ENCODE measurements at regions not wholly inside any gene's neighbourhood (a gene's known extent, or its start where the extent isn't known, plus 50 kb on each side); places are given as distances from the start of the nearest gene placed in this dataset.
"Not testable (repeated sequence)": the region's sequence is repeated elsewhere in the genome, so short reads cannot be mapped to it uniquely, and the experiment has no call there.

- TF ChIP-seq, protein P1, sequence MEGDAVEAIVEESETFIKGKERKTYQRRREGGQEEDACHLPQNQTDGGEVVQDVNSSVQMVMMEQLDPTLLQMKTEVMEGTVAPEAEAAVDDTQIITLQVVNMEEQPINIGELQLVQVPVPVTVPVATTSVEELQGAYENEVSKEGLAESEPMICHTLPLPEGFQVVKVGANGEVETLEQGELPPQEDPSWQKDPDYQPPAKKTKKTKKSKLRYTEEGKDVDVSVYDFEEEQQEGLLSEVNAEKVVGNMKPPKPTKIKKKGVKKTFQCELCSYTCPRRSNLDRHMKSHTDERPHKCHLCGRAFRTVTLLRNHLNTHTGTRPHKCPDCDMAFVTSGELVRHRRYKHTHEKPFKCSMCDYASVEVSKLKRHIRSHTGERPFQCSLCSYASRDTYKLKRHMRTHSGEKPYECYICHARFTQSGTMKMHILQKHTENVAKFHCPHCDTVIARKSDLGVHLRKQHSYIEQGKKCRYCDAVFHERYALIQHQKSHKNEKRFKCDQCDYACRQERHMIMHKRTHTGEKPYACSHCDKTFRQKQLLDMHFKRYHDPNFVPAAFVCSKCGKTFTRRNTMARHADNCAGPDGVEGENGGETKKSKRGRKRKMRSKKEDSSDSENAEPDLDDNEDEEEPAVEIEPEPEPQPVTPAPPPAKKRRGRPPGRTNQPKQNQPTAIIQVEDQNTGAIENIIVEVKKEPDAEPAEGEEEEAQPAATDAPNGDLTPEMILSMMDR (IDR thresholded peaks at IDR 0.05; ENCODE audit: borderline replicate concordance, insufficient read depth, low read depth, low read length), result no peak
- H3K4me3 ChIP-seq (ENCODE audit: low read depth, low read length), result no peak overlapping the region
These were observed 1303.0 kb downstream of the GATA3 start for GRCh38 chr10:9357471-9357870.

- TF ChIP-seq, protein P1 (IDR thresholded peaks at IDR 0.05; ENCODE audit: borderline replicate concordance, insufficient read depth, low read depth, low read length), result no peak
- H3K4me3 ChIP-seq (ENCODE audit: low read depth, low read length), result no peak overlapping the region
These were observed 1308.2 kb downstream of the GATA3 start for GRCh38 chr10:9362721-9363120.

DNA sequence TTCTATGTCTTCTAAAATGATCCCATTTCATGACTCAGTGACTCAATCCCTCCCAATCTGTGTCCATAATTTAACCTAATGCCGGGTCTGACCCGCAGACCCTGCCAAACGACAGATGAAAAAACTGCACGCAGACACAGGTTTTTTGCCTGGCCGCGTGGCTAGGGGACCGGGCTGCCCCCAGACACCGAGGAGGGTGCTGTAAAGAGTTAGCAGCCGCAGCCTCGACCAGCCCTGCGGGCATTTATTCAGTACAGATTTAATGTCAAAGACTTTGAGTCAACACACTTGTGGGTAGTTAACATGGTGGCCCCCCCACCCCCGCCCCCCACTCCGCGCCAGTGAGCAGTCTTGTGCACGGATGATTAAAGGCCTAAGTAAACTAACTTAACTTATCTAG, 1324.7 kb downstream of the GATA3 start:
- no peak overlapping the region for H3K4me3 ChIP-seq (ENCODE audit: low read depth, low read length)
- TF ChIP-seq, protein P1 (IDR thresholded peaks at IDR 0.05; ENCODE audit: borderline replicate concordance, insufficient read depth, low read depth, low read length), result no peak

DNA sequence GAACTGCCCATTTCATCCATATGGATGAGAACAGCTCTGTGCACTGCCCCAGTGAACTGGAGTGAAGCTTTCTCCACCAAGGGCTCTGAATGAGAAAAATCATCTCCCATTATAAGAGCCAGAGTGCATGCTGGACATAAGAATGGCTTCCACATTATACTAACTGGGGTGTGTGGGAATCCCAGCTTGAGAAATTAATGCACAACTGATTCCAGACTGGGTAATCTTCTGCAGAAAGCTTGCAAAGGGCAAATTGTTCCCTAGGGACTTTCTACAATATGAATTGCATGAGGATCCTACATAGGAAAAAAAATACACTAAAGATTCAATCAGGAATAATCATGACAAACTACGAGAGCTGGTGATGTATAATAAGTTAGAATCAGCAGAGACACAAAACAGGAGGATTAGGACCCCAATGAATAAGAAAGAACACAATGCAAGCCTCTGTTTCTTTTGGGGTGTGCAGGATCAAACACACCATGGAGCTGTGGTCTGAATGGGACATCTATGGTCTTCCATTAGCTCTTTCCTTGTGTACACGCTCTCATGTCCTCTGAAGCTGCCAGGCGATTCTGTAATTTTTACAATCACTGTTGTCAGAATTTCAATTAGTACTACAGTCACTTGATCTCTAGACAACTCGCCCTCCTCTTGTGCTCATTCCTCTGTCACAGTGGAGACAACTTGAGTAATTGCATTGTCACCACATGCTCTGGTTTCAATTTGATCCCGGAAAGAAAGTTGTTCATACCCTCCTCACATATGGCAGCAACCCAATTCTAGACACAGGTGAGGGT, 1327.4 kb downstream of the GATA3 start:
- TF ChIP-seq, protein P1 (IDR thresholded peaks at IDR 0.05; ENCODE audit: borderline replicate concordance, insufficient read depth, low read depth, low read length), result no peak

GRCh38 chr10:9382533-9382866, 1328.0 kb downstream of the GATA3 start:
- TF ChIP-seq, protein P1 (IDR thresholded peaks at IDR 0.05; ENCODE audit: borderline replicate concordance, insufficient read depth, low read depth, low read length), result no peak
- no peak overlapping the region for H3K4me3 ChIP-seq (ENCODE audit: low read depth, low read length)

More for the DNA sequence above, 1327.4 kb downstream of the GATA3 start:
- H3K4me3 ChIP-seq (ENCODE audit: low read depth, low read length), result no peak overlapping the region

- no peak overlapping the region for H3K4me3 ChIP-seq (ENCODE audit: low read depth, low read length)
- TF ChIP-seq, protein P1 (IDR thresholded peaks at IDR 0.05; ENCODE audit: borderline replicate concordance, insufficient read depth, low read depth, low read length), result no peak
These were observed 1336.0 kb downstream of the GATA3 start for GRCh38 chr10:9390516-9390915.

- TF ChIP-seq, protein P1 (IDR thresholded peaks at IDR 0.05; ENCODE audit: borderline replicate concordance, insufficient read depth, low read depth, low read length), result no peak
- no peak overlapping the region for H3K4me3 ChIP-seq (ENCODE audit: low read depth, low read length)
These were observed 1344.9 kb downstream of the GATA3 start for GRCh38 chr10:9399275-9399983.

GRCh38 chr10:9402067-9402466, 1347.6 kb downstream of the GATA3 start:
- not testable (repeated sequence) for H3K4me3 ChIP-seq (ENCODE audit: low read depth, low read length)

DNA sequence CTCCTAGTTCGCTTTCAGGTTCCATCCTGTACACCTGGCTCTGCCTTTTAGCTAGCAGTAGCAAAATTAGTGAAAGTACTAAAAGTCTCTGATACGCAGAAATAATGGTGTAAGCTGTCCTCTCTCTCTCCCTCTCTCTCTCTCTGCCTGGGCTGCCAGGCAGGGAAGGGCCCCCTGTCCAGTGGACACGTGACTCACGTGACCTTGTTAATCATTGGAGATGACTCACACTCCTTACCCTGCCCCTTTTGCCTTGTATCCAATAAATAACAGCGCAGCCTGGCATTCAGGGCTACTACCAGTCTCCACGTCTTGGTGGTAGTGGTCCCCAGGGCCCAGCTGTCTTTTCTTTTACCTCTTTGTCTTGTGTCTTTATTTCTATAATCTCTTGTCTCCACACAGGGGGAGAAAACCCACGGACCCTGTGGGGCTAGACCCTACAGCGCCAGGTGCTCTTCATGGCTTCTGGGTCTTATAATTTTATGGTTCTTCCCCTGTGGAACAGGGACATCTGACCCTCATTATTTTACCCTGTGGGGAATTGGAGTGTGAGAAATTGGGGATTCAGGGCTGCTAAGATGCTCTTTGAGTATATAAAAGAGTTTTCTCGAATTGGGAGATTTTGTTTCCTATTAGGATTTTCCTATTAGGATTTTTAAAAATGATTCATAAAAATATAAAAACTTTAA, 1348.2 kb downstream of the GATA3 start:
- H3K4me3 ChIP-seq (ENCODE audit: low read depth, low read length), result not testable (repeated sequence)

DNA sequence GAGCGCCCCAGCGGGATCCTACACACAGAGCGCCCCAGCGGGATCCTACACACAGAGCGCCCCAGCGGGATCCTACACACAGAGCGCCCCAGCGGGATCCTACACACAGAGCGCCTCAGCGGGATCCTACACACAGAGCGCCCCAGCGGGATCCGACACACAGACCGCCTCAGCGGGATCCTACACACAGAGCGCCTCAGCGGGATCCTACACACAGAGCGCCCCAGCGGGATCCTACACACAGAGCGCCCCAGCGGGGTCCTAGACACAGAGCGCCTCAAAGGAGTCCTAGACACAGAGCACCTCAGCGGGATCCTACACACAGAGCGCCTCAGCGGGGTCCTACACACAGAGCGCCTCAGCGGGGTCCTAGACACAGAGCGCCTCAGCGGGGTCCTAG, 1352.7 kb downstream of the GATA3 start:
- H3K4me3 ChIP-seq (ENCODE audit: low read depth, low read length), result not testable (repeated sequence)

Data from GM12875 (cell line).